HepG2 (cell line): ENCODE measurements at regions not wholly inside any gene's neighbourhood (a gene's known extent, or its start where the extent isn't known, plus 50 kb on each side); places are given as distances from the start of the nearest gene placed in this dataset.

ENCODE experiments used
- ATF4 ChIP-seq, 2 experiments: fragments of 450-650 bp in 1 of 2; sonication (generic) in 1 of 2; formaldehyde crosslinking; IDR thresholded peaks; 2 replicates each; pipeline versions ENCODE4 v1.5.0 to v1.8.0; 2020 to 2022; ENCODE audit warnings: mild to moderate bottlenecking in 1 of 2, missing genetic modification reagents in 1 of 2
- EHMT2 ChIP-seq: fragments of 200-600 bp; sonication (generic); IDR thresholded peaks from 2 replicates; pipeline ENCODE4 v1.7.0; 2017; ENCODE audit warnings: antibody characterized with exemption, low read depth, low read length, borderline replicate concordance
- EP300 ChIP-seq, 3 experiments: sonication (generic) in 1 of 3; formaldehyde crosslinking in 1 of 3; IDR thresholded peaks; 2 replicates each; pipeline versions ENCODE4 v1.5.1 to v1.6.1; 2011 to 2020; ENCODE audit warnings: low read depth in 2 of 3, low read length in 2 of 3, borderline replicate concordance in 1 of 3, improper control_type of control experiment in 1 of 3, mild to moderate bottlenecking in 1 of 3, missing genetic modification reagents in 1 of 3, moderate library complexity in 1 of 3
- SAP130 ChIP-seq: IDR thresholded peaks from 2 replicates; pipeline ENCODE4 v1.6.1; 2016; ENCODE audit warnings: low read depth
- THAP7 ChIP-seq: sonication (generic); formaldehyde crosslinking; IDR thresholded peaks from 2 replicates; pipeline ENCODE4 v1.8.1; 2023; ENCODE audit warnings: mild to moderate bottlenecking, missing genetic modification reagents
- ZFY ChIP-seq: sonication (generic); formaldehyde crosslinking; IDR thresholded peaks from 2 replicates; pipeline ENCODE4 v1.4.0; 2020; ENCODE audit warnings: missing genetic modification reagents
- ZIK1 ChIP-seq: sonication (generic); formaldehyde crosslinking; IDR thresholded peaks from 2 replicates; pipeline ENCODE4 v1.5.0; 2020; ENCODE audit warnings: mild to moderate bottlenecking, low read depth, missing genetic modification reagents, borderline replicate concordance
- ZMAT5 ChIP-seq: sonication (generic); formaldehyde crosslinking; IDR thresholded peaks from 2 replicates; pipeline ENCODE4 v1.5.0; 2020; ENCODE audit warnings: mild to moderate bottlenecking, low read depth, missing genetic modification reagents, borderline replicate concordance
- ZNF256 ChIP-seq: sonication (generic); formaldehyde crosslinking; conservative IDR thresholded peaks from 2 replicates; pipeline ENCODE4 v1.4.0; 2020; ENCODE audit warnings: missing genetic modification reagents
- ZNF367 ChIP-seq: sonication (generic); formaldehyde crosslinking; IDR thresholded peaks from 2 replicates; pipeline ENCODE4 v1.4.0; 2020; ENCODE audit warnings: missing genetic modification reagents, borderline replicate concordance
- ZNF775 ChIP-seq: sonication (generic); formaldehyde crosslinking; IDR thresholded peaks from 2 replicates; pipeline ENCODE4 v1.4.0; 2020; ENCODE audit warnings: missing genetic modification reagents, mild to moderate bottlenecking, moderate library complexity, borderline replicate concordance
- ZSCAN25 ChIP-seq: sonication (generic); formaldehyde crosslinking; IDR thresholded peaks from 2 replicates; pipeline ENCODE4 v1.8.0; 2022; ENCODE audit warnings: mild to moderate bottlenecking, missing genetic modification reagents
- TF ChIP-seq, protein P1 (sequence below): sonication (generic); formaldehyde crosslinking; IDR thresholded peaks from 2 replicates; pipeline ENCODE4 v1.5.0; 2020; ENCODE audit warnings: missing genetic modification reagents, mild to moderate bottlenecking, borderline replicate concordance
- TF ChIP-seq, protein P2 (sequence below): sonication (generic); formaldehyde crosslinking; IDR thresholded peaks from 2 replicates; pipeline ENCODE4 v1.5.0; 2020; ENCODE audit warnings: mild to moderate bottlenecking, missing genetic modification reagents, borderline replicate concordance
- TF ChIP-seq, protein P3 (sequence below): IDR thresholded peaks from 2 replicates; pipeline ENCODE4 v1.6.1; 2016

GRCh38 chr7:117973975-117974374 is 100.7 kb upstream of the CTTNBP2 start (continued):
- TF ChIP-seq ZNF367: no peak
- TF ChIP-seq ZNF775 (CRISPR knock-in tag): no peak
- no peak for TF ChIP-seq ZSCAN25 (CRISPR knock-in tag)
- no peak for TF ChIP-seq ATF4 (CRISPR knock-in tag; IDR thresholded peaks at IDR 0.05)
- TF ChIP-seq EP300 (IDR thresholded peaks at IDR 0.05; ENCODE audit: low read depth in 2 of 2, low read length in 2 of 2): no peak
- no peak for TF ChIP-seq EP300 (CRISPR knock-in tag; IDR thresholded peaks at IDR 0.05; ENCODE audit: borderline replicate concordance)
- TF ChIP-seq, protein P1, sequence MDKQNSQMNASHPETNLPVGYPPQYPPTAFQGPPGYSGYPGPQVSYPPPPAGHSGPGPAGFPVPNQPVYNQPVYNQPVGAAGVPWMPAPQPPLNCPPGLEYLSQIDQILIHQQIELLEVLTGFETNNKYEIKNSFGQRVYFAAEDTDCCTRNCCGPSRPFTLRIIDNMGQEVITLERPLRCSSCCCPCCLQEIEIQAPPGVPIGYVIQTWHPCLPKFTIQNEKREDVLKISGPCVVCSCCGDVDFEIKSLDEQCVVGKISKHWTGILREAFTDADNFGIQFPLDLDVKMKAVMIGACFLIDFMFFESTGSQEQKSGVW: no peak
- no peak for TF ChIP-seq ZFY (CRISPR knock-in tag)
- TF ChIP-seq THAP7 (CRISPR knock-in tag): no peak
- TF ChIP-seq EHMT2: no peak
- no peak for TF ChIP-seq ZIK1
- no peak for TF ChIP-seq SAP130 (CRISPR knock-in tag)
- TF ChIP-seq, protein P2, sequence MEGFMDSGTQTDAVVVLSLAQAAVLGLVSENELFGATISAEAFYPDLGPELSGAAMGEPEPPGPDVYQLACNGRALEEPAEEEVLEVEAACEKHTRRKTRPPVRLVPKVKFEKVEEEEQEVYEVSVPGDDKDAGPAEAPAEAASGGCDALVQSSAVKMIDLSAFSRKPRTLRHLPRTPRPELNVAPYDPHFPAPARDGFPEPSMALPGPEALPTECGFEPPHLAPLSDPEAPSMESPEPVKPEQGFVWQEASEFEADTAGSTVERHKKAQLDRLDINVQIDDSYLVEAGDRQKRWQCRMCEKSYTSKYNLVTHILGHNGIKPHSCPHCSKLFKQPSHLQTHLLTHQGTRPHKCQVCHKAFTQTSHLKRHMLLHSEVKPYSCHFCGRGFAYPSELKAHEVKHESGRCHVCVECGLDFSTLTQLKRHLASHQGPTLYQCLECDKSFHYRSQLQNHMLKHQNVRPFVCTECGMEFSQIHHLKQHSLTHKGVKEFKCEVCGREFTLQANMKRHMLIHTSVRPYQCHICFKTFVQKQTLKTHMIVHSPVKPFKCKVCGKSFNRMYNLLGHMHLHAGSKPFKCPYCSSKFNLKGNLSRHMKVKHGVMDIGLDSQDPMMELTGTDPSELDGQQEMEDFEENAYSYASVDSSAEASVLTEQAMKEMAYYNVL (CRISPR knock-in tag): no peak
- TF ChIP-seq ZNF256 (CRISPR knock-in tag): no peak
- TF ChIP-seq, protein P3, sequence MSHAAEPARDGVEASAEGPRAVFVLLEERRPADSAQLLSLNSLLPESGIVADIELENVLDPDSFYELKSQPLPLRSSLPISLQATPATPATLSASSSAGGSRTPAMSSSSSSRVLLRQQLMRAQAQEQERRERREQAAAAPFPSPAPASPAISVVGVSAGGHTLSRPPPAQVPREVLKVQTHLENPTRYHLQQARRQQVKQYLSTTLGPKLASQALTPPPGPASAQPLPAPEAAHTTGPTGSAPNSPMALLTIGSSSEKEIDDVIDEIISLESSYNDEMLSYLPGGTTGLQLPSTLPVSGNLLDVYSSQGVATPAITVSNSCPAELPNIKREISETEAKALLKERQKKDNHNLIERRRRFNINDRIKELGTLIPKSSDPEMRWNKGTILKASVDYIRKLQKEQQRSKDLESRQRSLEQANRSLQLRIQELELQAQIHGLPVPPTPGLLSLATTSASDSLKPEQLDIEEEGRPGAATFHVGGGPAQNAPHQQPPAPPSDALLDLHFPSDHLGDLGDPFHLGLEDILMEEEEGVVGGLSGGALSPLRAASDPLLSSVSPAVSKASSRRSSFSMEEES (CRISPR knock-in tag): no peak
- TF ChIP-seq ZMAT5: no peak
